SH-SY5Y (cell line): ENCODE measurements at regions not wholly inside any gene's neighbourhood (a gene's known extent, or its start where the extent isn't known, plus 50 kb on each side); places are given as distances from the start of the nearest gene placed in this dataset.

Source experiments
- GATA2 ChIP-seq: IDR thresholded peaks from 2 replicates; pipeline ENCODE4 v1.6.1; 2011; ENCODE audit warnings: mild to moderate bottlenecking, low read depth, low read length
- GATA3 ChIP-seq: IDR thresholded peaks from 2 replicates; pipeline ENCODE4 v1.6.1; 2011; ENCODE audit warnings: low read depth, mild to moderate bottlenecking, low read length, moderate library complexity

- TF ChIP-seq GATA2 (no peak), GATA3 (no peak)
Observed at GRCh38 chr4:111662496-111662895, 482.8 kb upstream of the FAM241A start.
